ENCODE measurements at regions not wholly inside any gene's neighbourhood (a gene's known extent, or its start where the extent isn't known, plus 50 kb on each side); places are given as distances from the start of the nearest gene placed in this dataset.

DNA sequence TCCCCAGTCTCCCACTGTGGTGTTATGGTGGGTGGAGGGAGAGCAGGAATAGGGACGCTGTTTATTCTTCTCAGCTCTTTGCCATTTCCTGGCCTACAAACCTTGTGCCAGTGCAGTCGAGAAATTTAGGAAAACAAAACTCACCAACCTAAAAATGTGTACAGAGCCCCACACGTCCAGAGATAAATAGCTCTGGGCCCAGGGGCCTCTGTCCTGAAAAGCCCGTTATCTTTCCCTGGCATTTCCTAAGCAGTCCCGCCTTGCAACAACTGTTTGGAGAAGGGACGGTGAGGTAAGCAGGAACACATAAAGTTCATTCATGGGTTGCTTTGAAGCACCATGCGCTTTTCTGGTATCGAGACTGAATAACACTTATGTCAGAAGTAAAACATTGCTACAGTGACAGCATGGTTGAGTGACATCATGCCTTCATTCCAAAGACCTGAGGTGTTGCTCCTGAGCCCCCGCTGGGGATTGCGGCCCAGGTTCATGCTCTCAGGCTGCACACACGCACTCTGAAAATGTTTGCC lies 80.1 kb upstream of the NXT1 start:
- Mint-ChIP-seq H3K4me1 (ENCODE audit: low read depth, unreplicated experiment) (peaks cover 21% of the 10 kb centered on the region), H3K36me3 (ENCODE audit: low read depth, unreplicated experiment) (no peaks in the 10 kb centered on the region), H3K27ac (ENCODE audit: unreplicated experiment) (peak overlapping the region; percentile 99), H3K4me3 (ENCODE audit: unreplicated experiment) (no peak overlapping the region), H3K9me3 (ENCODE audit: unreplicated experiment) (peaks cover 7% of the 10 kb centered on the region), H3K27me3 (ENCODE audit: low read depth, unreplicated experiment) (no peaks in the 10 kb centered on the region)
- no peaks in the 10 kb centered on the region for H3K27me3 ChIP-seq (ENCODE audit: insufficient read depth, low read length)
- H3K36me3 ChIP-seq (ENCODE audit: insufficient read depth, low read length), result no peaks in the 10 kb centered on the region
- H4K20me1 ChIP-seq (ENCODE audit: insufficient read depth, low read length), result no peaks in the 10 kb centered on the region
- peak overlapping the region; percentile 60 for H3K4me2 ChIP-seq (ENCODE audit: low read length)
- H3K9me3 ChIP-seq (ENCODE audit: insufficient read depth, low read depth, low read length), result no peaks in the 10 kb centered on the region
- H3K4me3 ChIP-seq (ENCODE audit: insufficient read depth, low read depth, low read length), result no peak overlapping the region
- TF ChIP-seq, protein P1, sequence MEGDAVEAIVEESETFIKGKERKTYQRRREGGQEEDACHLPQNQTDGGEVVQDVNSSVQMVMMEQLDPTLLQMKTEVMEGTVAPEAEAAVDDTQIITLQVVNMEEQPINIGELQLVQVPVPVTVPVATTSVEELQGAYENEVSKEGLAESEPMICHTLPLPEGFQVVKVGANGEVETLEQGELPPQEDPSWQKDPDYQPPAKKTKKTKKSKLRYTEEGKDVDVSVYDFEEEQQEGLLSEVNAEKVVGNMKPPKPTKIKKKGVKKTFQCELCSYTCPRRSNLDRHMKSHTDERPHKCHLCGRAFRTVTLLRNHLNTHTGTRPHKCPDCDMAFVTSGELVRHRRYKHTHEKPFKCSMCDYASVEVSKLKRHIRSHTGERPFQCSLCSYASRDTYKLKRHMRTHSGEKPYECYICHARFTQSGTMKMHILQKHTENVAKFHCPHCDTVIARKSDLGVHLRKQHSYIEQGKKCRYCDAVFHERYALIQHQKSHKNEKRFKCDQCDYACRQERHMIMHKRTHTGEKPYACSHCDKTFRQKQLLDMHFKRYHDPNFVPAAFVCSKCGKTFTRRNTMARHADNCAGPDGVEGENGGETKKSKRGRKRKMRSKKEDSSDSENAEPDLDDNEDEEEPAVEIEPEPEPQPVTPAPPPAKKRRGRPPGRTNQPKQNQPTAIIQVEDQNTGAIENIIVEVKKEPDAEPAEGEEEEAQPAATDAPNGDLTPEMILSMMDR (IDR thresholded peaks at IDR 0.05; ENCODE audit: insufficient read depth, low read depth, low read length), result no peak
- no peak for TF ChIP-seq EZH2 (IDR thresholded peaks at IDR 0.05; ENCODE audit: insufficient read depth, low read length)
- H3K79me2 ChIP-seq (ENCODE audit: insufficient read depth, low read length), result no peaks in the 10 kb centered on the region
- peak overlapping the region; percentile 87 for H3K27ac ChIP-seq (ENCODE audit: low read depth, low read length)
- peak overlapping the region; percentile 72 for H3K9ac ChIP-seq (ENCODE audit: low read length)
- peak overlapping the region; percentile 22 for H2AFZ ChIP-seq (ENCODE audit: low read depth, low read length)
- peaks cover 13% of the 10 kb centered on the region for H3K4me1 ChIP-seq (ENCODE audit: insufficient read depth, low read length)
- FAIRE-seq (no peak), DNase-seq (ENCODE audit: low read depth) (peak; percentile 87)

DNA sequence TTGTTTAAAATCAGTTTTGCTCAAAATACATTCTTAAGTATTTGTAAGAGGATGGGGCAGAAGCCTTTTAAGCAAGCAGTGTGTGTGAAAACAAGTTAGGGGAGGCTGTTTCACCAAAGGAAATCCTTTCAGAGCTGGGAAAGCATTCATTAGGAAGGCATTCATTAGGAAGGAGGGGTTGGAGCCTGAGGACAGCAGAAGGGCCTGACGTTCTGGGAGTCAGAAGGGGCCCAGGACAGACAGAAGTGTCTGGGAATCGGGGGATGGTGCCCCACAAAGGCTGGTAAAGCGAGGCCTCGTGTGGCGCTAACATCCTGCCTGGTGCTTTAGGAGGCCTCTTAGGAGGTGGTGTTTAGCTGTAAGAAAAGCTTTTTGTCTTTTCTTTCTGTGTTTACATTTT lies 80.6 kb upstream of the NXT1 start:
- Mint-ChIP-seq H3K36me3 (ENCODE audit: low read depth, unreplicated experiment) (no peaks in the 10 kb centered on the region), H3K9me3 (ENCODE audit: unreplicated experiment) (peaks cover 7% of the 10 kb centered on the region), H3K27ac (ENCODE audit: unreplicated experiment) (peak overlapping the region; percentile 99), H3K27me3 (ENCODE audit: low read depth, unreplicated experiment) (no peaks in the 10 kb centered on the region), H3K4me1 (ENCODE audit: low read depth, unreplicated experiment) (peaks cover 21% of the 10 kb centered on the region), H3K4me3 (ENCODE audit: unreplicated experiment) (no peak overlapping the region)
- Histone ChIP-seq H3K27ac (ENCODE audit: low read depth, low read length) (peak overlapping the region; percentile 87), H3K27me3 (ENCODE audit: insufficient read depth, low read length) (no peaks in the 10 kb centered on the region), H3K36me3 (ENCODE audit: insufficient read depth, low read length) (no peaks in the 10 kb centered on the region), H2AFZ (ENCODE audit: low read depth, low read length) (peak overlapping the region; percentile 22), H3K79me2 (ENCODE audit: insufficient read depth, low read length) (no peaks in the 10 kb centered on the region), H3K4me3 (ENCODE audit: insufficient read depth, low read depth, low read length) (no peak overlapping the region), H3K9me3 (ENCODE audit: insufficient read depth, low read depth, low read length) (no peaks in the 10 kb centered on the region), H4K20me1 (ENCODE audit: insufficient read depth, low read length) (no peaks in the 10 kb centered on the region), H3K9ac (ENCODE audit: low read length) (peak overlapping the region; percentile 72), H3K4me2 (ENCODE audit: low read length) (peak overlapping the region; percentile 60), H3K4me1 (ENCODE audit: insufficient read depth, low read length) (peaks cover 13% of the 10 kb centered on the region)
- TF ChIP-seq, protein P1 (IDR thresholded peaks at IDR 0.05; ENCODE audit: insufficient read depth, low read depth, low read length), result no peak
- DNase-seq (ENCODE audit: low read depth), result no peak
- no peak for FAIRE-seq

DNA sequence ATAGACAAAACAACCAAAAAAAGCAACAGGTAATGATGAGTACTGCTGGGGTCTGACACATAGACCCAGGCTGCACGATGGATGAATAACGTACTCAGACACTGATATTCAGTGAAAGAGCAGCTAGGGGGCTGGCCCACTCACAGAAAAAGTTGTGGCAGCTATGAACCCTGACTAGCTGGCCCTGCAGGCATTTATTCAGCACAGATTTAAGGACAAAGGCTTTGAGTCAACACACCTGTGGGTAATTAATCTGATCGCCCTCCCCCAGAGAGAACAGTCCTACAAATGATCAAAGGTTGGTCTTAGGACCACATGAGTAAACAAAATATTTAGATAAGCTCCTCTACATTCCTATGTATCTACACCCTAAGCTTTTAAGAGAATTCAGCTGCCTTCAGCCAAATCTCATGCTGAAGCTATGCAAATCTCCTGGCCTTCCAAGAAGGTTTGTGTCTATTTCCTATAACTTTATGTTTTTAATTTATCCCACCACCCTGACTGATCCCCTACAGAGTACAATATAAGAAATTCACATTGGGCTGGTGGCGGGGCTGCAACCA lies 81.7 kb upstream of the NXT1 start:
- Mint-ChIP-seq H3K27me3 (ENCODE audit: low read depth, unreplicated experiment) (no peaks in the 10 kb centered on the region), H3K36me3 (ENCODE audit: low read depth, unreplicated experiment) (no peaks in the 10 kb centered on the region), H3K27ac (ENCODE audit: unreplicated experiment) (peak overlapping the region; percentile 2), H3K4me1 (ENCODE audit: low read depth, unreplicated experiment) (peaks cover 21% of the 10 kb centered on the region), H3K4me3 (ENCODE audit: unreplicated experiment) (no peak overlapping the region), H3K9me3 (ENCODE audit: unreplicated experiment) (peaks cover 6% of the 10 kb centered on the region)
- no peaks in the 10 kb centered on the region for H3K27me3 ChIP-seq (ENCODE audit: insufficient read depth, low read length)
- FAIRE-seq (no peak), DNase-seq (ENCODE audit: low read depth) (no peak)
- H3K36me3 ChIP-seq (ENCODE audit: insufficient read depth, low read length), result no peaks in the 10 kb centered on the region
- H3K4me1 ChIP-seq (ENCODE audit: insufficient read depth, low read length), result peaks cover 13% of the 10 kb centered on the region
- H3K4me2 ChIP-seq (ENCODE audit: low read length), result no peak overlapping the region
- H4K20me1 ChIP-seq (ENCODE audit: insufficient read depth, low read length), result no peaks in the 10 kb centered on the region
- no peak overlapping the region for H3K9ac ChIP-seq (ENCODE audit: low read length)
- no peak overlapping the region for H2AFZ ChIP-seq (ENCODE audit: low read depth, low read length)
- no peak for TF ChIP-seq EZH2 (IDR thresholded peaks at IDR 0.05; ENCODE audit: insufficient read depth, low read length)
- TF ChIP-seq, protein P1 (IDR thresholded peaks at IDR 0.05; ENCODE audit: insufficient read depth, low read depth, low read length), result no peak
- H3K9me3 ChIP-seq (ENCODE audit: insufficient read depth, low read depth, low read length), result no peaks in the 10 kb centered on the region
- H3K79me2 ChIP-seq (ENCODE audit: insufficient read depth, low read length), result no peaks in the 10 kb centered on the region
- H3K4me3 ChIP-seq (ENCODE audit: insufficient read depth, low read depth, low read length), result no peak overlapping the region
- H3K27ac ChIP-seq (ENCODE audit: low read depth, low read length), result peak overlapping the region; percentile 87
